Esophagus squamous epithelium (tissue), 4 donors: ENCODE measurements at regions not wholly inside any gene's neighbourhood (a gene's known extent, or its start where the extent isn't known, plus 50 kb on each side); places are given as distances from the start of the nearest gene placed in this dataset.

Experiments used
- POLR2A ChIP-seq, 4 donors: fragments of 450-650 bp; IDR thresholded peaks; one replicate each; pipeline ENCODE4 v1.6.1; 2017; ENCODE audit warnings: antibody characterized with exemption in 4 of 4, mild to moderate bottlenecking in 4 of 4, moderate library complexity in 3 of 4
- TF ChIP-seq, protein P1 (sequence below), 6 experiments: fragments of 450-650 bp in 4 of 6; fragments of 200-600 bp in 2 of 6; sonication (generic) in 2 of 6; IDR thresholded peaks; one replicate each; pipeline ENCODE4 v1.5.1; 2016 to 2019; ENCODE audit warnings: antibody characterized with exemption in 6 of 6, mild to moderate bottlenecking in 4 of 6, moderate library complexity in 4 of 6

DNA sequence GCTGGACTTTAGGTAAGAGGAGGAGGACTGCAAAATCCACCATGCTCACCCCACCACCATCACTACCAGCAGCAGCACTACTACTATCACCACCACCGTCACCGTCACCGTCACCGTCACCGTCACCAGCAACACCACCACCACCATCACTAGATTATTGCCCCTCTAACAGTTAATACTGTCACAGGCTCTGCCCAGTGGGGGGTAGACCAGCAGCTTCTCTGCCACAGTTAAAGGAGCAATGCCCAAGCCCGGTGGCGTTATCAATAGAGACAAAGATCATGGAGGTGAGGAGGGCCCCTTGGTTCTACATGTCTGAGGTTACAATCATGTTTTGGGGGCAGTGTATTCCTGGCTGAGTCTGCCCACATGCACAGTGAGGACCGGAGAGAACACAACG lies 184.4 kb upstream of the DYNLRB2 start:
- no peak for TF ChIP-seq POLR2A (IDR thresholded peaks at IDR 0.05)
- TF ChIP-seq, protein P1, sequence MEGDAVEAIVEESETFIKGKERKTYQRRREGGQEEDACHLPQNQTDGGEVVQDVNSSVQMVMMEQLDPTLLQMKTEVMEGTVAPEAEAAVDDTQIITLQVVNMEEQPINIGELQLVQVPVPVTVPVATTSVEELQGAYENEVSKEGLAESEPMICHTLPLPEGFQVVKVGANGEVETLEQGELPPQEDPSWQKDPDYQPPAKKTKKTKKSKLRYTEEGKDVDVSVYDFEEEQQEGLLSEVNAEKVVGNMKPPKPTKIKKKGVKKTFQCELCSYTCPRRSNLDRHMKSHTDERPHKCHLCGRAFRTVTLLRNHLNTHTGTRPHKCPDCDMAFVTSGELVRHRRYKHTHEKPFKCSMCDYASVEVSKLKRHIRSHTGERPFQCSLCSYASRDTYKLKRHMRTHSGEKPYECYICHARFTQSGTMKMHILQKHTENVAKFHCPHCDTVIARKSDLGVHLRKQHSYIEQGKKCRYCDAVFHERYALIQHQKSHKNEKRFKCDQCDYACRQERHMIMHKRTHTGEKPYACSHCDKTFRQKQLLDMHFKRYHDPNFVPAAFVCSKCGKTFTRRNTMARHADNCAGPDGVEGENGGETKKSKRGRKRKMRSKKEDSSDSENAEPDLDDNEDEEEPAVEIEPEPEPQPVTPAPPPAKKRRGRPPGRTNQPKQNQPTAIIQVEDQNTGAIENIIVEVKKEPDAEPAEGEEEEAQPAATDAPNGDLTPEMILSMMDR (IDR thresholded peaks at IDR 0.05) = no peak
